Tibial nerve (tissue), 4 donors: ENCODE measurements at regions not wholly inside any gene's neighbourhood (a gene's known extent, or its start where the extent isn't known, plus 50 kb on each side); places are given as distances from the start of the nearest gene placed in this dataset.

Source experiments
- DNase-seq, 2 donors: peaks; one replicate each; pipeline ENCODE4 v3.0.0-alpha.2; 2019; ENCODE audit warnings: low spot score in 2 of 2
- H3K27ac ChIP-seq, 4 donors: fragments of 200-600 bp; sonication (generic) in 3 of 4; one replicate each; pipeline ENCODE4 v1.5.1; 2017 to 2019; ENCODE audit warnings: mild to moderate bottlenecking in 1 of 4
- H3K27me3 ChIP-seq, 2 donors: fragments of 200-600 bp; sonication (generic) in 1 of 2; one replicate each; pipeline versions ENCODE4 v1.5.1 to v1.6.0; 2017 to 2019
- H3K36me3 ChIP-seq, 3 donors: fragments of 200-600 bp; sonication (generic); one replicate each; pipeline ENCODE4 v1.5.1; 2018 to 2019
- H3K4me1 ChIP-seq, 4 donors: fragments of 200-600 bp; sonication (generic) in 3 of 4; one replicate each; pipeline ENCODE4 v1.5.1; 2017 to 2019
- H3K4me3 ChIP-seq, 4 donors: fragments of 200-600 bp; sonication (generic) in 3 of 4; one replicate each; pipeline ENCODE4 v1.5.1; 2017 to 2019; ENCODE audit warnings: mild to moderate bottlenecking in 1 of 4, moderate library complexity in 1 of 4
- H3K9me3 ChIP-seq, 4 donors: fragments of 200-600 bp; sonication (generic) in 3 of 4; one replicate each; pipeline ENCODE4 v1.5.1; 2017 to 2019
- EP300 ChIP-seq, 2 donors: sonication (generic); formaldehyde crosslinking; IDR thresholded peaks; one replicate each; pipeline ENCODE4 v1.6.1; 2017; ENCODE audit warnings: antibody characterized with exemption in 2 of 2, mild to moderate bottlenecking in 1 of 2
- POLR2A ChIP-seq, 2 donors: fragments of 450-650 bp; IDR thresholded peaks; one replicate each; pipeline ENCODE4 v1.6.1; 2017; ENCODE audit warnings: antibody characterized with exemption in 2 of 2, mild to moderate bottlenecking in 2 of 2, moderate library complexity in 2 of 2
- WGBS, 2 donors: methylation state at CpG; one replicate each; pipeline ENCODE4 v1.1.5; 2018; 5-methylcytosine and 5-hydroxymethylcytosine counted together
- TF ChIP-seq, protein P1 (sequence below), 5 experiments: fragments of 200-600 bp in 3 of 5; fragments of 450-650 bp in 2 of 5; sonication (generic) in 3 of 5; IDR thresholded peaks; one replicate each; pipeline ENCODE4 v1.5.1; 2016 to 2019; ENCODE audit warnings: antibody characterized with exemption in 5 of 5, mild to moderate bottlenecking in 3 of 5, moderate library complexity in 2 of 5

DNA sequence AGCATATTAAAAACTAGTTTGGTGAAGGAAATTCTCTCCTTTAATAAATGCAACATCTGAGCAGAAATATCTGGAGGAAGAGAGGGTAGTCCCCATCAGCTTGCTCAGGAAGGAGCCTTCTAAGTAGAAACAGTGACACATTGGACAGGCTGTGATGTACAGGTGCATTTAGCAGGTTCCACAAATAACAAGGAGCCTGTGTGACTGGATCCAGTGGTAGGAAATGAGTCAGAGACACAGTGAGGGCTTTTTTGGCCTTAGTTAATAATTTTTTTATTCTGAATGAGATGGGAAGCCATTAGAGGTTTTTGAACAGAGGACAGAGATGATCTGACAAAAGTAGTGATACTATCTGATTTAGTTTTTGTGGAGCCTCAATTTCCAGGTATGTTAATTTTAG is 738.9 kb upstream of the PTBP2 start:
- Histone ChIP-seq H3K4me3 (no peak overlapping the region), H3K9me3 (no peaks in the 10 kb centered on the region), H3K27me3 (no peaks in the 10 kb centered on the region), H3K36me3 (no peaks in the 10 kb centered on the region), H3K4me1 (no peaks in the 10 kb centered on the region), H3K27ac (no peak overlapping the region)
- DNase-seq: no peak
- no peak for TF ChIP-seq EP300 (IDR thresholded peaks at IDR 0.05)

DNA sequence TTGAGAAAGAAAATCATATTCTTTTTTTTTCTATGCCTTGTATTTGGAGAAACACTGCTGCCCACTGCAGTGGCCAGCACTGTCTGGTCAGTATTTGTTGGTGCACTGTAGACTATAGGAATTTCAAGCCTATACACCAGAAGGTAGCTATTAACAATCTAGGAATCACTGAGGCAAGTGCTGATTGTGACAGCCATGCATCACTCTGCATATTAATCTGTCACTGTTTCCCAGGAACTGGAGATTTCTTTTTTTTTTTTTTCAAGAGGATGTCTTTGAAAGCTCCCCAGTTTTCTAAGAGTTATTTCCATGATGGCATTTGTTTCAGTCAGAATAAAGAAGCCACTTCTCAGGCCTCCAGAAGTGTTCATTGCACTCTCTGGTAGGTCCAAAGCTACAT is 737.8 kb upstream of the PTBP2 start:
- TF ChIP-seq, protein P1, sequence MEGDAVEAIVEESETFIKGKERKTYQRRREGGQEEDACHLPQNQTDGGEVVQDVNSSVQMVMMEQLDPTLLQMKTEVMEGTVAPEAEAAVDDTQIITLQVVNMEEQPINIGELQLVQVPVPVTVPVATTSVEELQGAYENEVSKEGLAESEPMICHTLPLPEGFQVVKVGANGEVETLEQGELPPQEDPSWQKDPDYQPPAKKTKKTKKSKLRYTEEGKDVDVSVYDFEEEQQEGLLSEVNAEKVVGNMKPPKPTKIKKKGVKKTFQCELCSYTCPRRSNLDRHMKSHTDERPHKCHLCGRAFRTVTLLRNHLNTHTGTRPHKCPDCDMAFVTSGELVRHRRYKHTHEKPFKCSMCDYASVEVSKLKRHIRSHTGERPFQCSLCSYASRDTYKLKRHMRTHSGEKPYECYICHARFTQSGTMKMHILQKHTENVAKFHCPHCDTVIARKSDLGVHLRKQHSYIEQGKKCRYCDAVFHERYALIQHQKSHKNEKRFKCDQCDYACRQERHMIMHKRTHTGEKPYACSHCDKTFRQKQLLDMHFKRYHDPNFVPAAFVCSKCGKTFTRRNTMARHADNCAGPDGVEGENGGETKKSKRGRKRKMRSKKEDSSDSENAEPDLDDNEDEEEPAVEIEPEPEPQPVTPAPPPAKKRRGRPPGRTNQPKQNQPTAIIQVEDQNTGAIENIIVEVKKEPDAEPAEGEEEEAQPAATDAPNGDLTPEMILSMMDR (IDR thresholded peaks at IDR 0.05): no peak
- no peak for TF ChIP-seq POLR2A (IDR thresholded peaks at IDR 0.05)
- TF ChIP-seq EP300 (IDR thresholded peaks at IDR 0.05): no peak
- DNase-seq: no peak
- no peak overlapping the region for H3K27ac ChIP-seq
- H3K4me3 ChIP-seq: no peak overlapping the region
- H3K4me1 ChIP-seq: no peaks in the 10 kb centered on the region
- no peaks in the 10 kb centered on the region for H3K36me3 ChIP-seq
- no peaks in the 10 kb centered on the region for H3K9me3 ChIP-seq
- no peaks in the 10 kb centered on the region for H3K27me3 ChIP-seq

DNA sequence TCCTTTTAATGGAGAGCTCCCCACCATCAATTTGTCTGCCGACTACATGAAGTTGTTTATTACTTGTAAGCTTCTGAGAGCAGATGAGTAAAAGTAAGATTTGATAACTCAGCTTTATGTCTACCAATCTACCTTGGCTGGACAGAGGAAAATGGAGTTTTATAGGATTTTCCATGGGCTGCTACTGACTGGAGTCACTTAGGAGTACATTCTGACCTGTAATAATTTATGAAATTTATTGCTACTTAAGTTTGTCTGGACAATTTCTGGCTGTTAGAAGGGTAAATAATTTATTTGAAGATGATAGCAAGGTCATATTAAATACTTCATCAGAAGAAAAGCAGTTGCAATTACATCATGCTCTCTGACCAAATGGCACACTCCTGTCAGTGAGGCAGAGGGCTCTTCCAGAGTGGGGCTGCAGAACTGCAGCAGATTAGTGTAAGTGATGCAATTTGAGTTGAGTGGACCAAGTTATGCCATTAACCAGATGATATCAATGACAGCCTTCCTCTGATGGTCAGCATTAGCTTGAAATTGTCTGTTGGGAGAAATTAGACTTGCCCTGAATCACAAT is 736.7 kb upstream of the PTBP2 start:
- no peaks in the 10 kb centered on the region for H3K9me3 ChIP-seq
- TF ChIP-seq POLR2A (IDR thresholded peaks at IDR 0.05) (no peak), EP300 (IDR thresholded peaks at IDR 0.05) (no peak)
- TF ChIP-seq, protein P1 (IDR thresholded peaks at IDR 0.05): no peak
- H3K36me3 ChIP-seq: no peaks in the 10 kb centered on the region
- H3K27me3 ChIP-seq: no peaks in the 10 kb centered on the region
- WGBS, 2 donors: 16 to 21% methylated on average over 1 of the region's 1 CpG
- DNase-seq: no peak
- H3K27ac ChIP-seq: no peak overlapping the region
- no peak overlapping the region for H3K4me3 ChIP-seq
- H3K4me1 ChIP-seq: no peaks in the 10 kb centered on the region

DNA sequence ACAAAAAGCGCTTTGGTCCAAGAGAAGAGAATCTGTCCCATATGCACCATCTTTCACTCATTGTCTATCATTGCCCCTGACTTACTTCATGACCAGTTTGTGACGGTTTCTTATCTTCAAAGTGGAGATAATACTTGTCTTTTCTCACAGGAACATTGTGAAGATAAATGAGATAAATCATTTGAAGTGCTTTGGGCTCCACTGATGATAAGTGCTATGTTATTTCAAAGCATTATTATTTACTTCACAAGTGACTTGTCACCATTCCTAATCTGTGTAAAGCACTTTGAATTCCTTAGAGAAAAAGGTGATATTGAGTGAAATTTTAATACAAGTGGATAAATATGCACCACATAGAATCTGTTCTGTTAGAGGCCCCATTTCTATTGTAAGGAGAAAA is 731.6 kb upstream of the PTBP2 start:
- Histone ChIP-seq H3K4me1 (peaks cover 0 to 6% (median 0%) of the 10 kb centered on the region in 4 donors), H3K36me3 (no peaks in the 10 kb centered on the region), H3K4me3 (no peak overlapping the region), H3K27ac (no peak overlapping the region), H3K27me3 (no peaks in the 10 kb centered on the region), H3K9me3 (no peaks in the 10 kb centered on the region)
- DNase-seq: no peak
- WGBS, 2 donors: 77 to 87% methylated on average over 2 of the region's 2 CpGs
- TF ChIP-seq, protein P1 (IDR thresholded peaks at IDR 0.05): no peak
- TF ChIP-seq EP300 (IDR thresholded peaks at IDR 0.05) (no peak), POLR2A (IDR thresholded peaks at IDR 0.05) (no peak)

DNA sequence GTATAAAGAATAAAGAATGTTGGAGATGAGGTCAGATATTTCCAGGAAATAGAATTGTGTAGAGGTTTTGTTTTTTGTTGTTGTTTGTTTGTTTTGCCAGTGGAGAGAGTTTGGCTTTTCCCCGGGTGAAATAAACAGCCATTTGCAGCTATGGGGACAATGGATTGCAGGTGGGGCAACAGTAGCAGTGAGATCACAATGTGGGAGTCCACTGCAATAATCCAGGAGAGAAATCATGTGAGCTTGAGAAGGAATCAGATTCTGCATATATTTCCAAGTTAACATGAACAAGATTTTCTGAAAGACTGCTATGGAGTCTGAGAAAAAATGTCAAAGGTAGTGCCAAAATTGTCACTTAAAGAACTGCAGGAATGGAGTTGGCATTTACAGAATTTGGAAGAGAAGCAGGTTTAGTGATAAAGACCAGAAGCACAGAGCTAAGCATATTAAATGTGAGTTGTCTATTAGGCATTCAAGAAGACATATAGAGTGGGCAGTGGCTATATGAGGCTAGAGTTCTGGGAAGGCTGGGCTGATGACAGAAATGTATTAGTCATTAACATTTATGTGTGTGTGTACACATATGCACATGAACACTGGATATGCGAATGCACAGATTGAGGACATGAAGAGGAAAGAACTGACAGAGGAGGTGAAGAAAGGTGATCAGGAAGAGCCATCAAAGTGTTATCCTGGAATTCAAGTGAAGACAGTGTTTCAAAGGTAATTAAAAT is 729.6 kb upstream of the PTBP2 start:
- peaks cover 0 to 11% (median 0%) of the 10 kb centered on the region in 4 donors for H3K4me1 ChIP-seq
- no peaks in the 10 kb centered on the region for H3K27me3 ChIP-seq
- H3K9me3 ChIP-seq: no peaks in the 10 kb centered on the region
- no peak for DNase-seq
- H3K4me3 ChIP-seq: no peak overlapping the region
- H3K27ac ChIP-seq: no peak overlapping the region
- WGBS, 2 donors: 47 to 50% methylated on average over 2 of the region's 2 CpGs
- no peaks in the 10 kb centered on the region for H3K36me3 ChIP-seq
- no peak for TF ChIP-seq EP300 (IDR thresholded peaks at IDR 0.05)
- TF ChIP-seq, protein P1 (IDR thresholded peaks at IDR 0.05): no peak
- no peak for TF ChIP-seq POLR2A (IDR thresholded peaks at IDR 0.05)
